HCT116 (cell line): ENCODE measurements at regions not wholly inside any gene's neighbourhood (a gene's known extent, or its start where the extent isn't known, plus 50 kb on each side); places are given as distances from the start of the nearest gene placed in this dataset.

Experiments
- ATAC-seq: fragments of 200-7000 bp; cut with Tn5 transposase; 2 replicates; pipeline ENCODE4 v1.9.1; 2020; ENCODE audit warnings: mild to moderate bottlenecking, moderate library complexity
- BruUV-seq: library from RNA; stranded (reverse); fragments of 400-500 nt; replicated peaks from 2 replicates; lab custom pipeline; 2021; lab: Mats Ljungman, UMichigan
- CTCF ChIA-PET: fragments of 300-600 bp; sonication (Branson Sonifier 250); formaldehyde crosslinking; loops from one replicate; lab custom pipeline; 2021; ENCODE audit warnings: antibody characterized with exemption; lab: Charles Lee
- POLR2A ChIA-PET: fragments of 300-600, 350-600 bp; sonication (Branson Sonifier 250); formaldehyde crosslinking; loops from one replicate; lab custom pipeline; 2021; ENCODE audit warnings: antibody characterized with exemption; lab: Charles Lee
- RAD21 ChIA-PET, 2 experiments: fragments of 300-600 bp; sonication (Branson Sonifier 250); formaldehyde crosslinking; loops; one replicate each; lab custom pipeline; 2023; ENCODE audit warnings: low total read pairs in 2 of 2; ENCODE audit not compliant: uncharacterized antibody in 2 of 2, unreplicated experiment in 2 of 2, low non-redundant PET in 1 of 2; lab: Charles Lee
- DNase-seq: peaks from one replicate; pipeline ENCODE4 v3.0.0-alpha.2; 2010; ENCODE audit warnings: low read depth, low spot score
- H2AFZ ChIP-seq: fragments of 200-600 bp; shearing (Covaris generic), sonication (generic); 2 replicates; pipeline ENCODE4 v1.6.1; 2017; ENCODE audit warnings: low read depth, mixed run types, mixed read lengths, antibody characterized with exemption, low read length; ENCODE audit not compliant: poor library complexity, severe bottlenecking
- H3K27ac ChIP-seq: 2 replicates; pipeline ENCODE4 v1.5.1; 2012; ENCODE audit warnings: low read depth, low read length
- H3K27me3 ChIP-seq: fragments of 200-600 bp; sonication (generic); 2 replicates; pipeline ENCODE4 v1.6.1; 2016; ENCODE audit warnings: mixed run types, low read length, mixed read lengths; ENCODE audit not compliant: insufficient read depth
- H3K36me3 ChIP-seq, 2 experiments: fragments of 200-500 bp in 1 of 2; fragments of 200-600 bp in 1 of 2; sonication (Bioruptor generic) in 1 of 2; sonication (generic) in 1 of 2; 2 replicates each; pipeline versions ENCODE4 v1.5.1 to v1.6.1; 2014 to 2016; ENCODE audit warnings: low read length in 2 of 2, inconsistent platforms in 1 of 2, mixed read lengths in 1 of 2, mixed run types in 1 of 2; ENCODE audit not compliant: insufficient read depth in 2 of 2, control insufficient read depth in 1 of 2
- H3K4me1 ChIP-seq, 2 experiments: fragments of 200-600 bp in 1 of 2; sonication (generic) in 1 of 2; 2 replicates each; pipeline versions ENCODE4 v1.5.1 to v1.6.1; 2012 to 2017; ENCODE audit warnings: low read length in 2 of 2, inconsistent platforms in 1 of 2, mild to moderate bottlenecking in 1 of 2, mixed read lengths in 1 of 2, mixed run types in 1 of 2, moderate library complexity in 1 of 2; ENCODE audit not compliant: insufficient read depth in 2 of 2, control insufficient read depth in 1 of 2
- H3K4me2 ChIP-seq: fragments of 200-600 bp; sonication (generic); 2 replicates; pipeline ENCODE4 v1.6.1; 2017; ENCODE audit warnings: mixed run types, low read length, mixed read lengths
- H3K4me3 ChIP-seq, 2 experiments: fragments of 200-600 bp in 1 of 2; sonication (generic) in 1 of 2; replicated peaks in 1 of 2; 2 replicates each; pipeline ENCODE4 v1.5.1; 2011 to 2016; ENCODE audit warnings: low read length in 2 of 2, control low read depth in 1 of 2, low read depth in 1 of 2, mild to moderate bottlenecking in 1 of 2, mixed read lengths in 1 of 2, mixed run types in 1 of 2
- H3K79me2 ChIP-seq: fragments of 200-600 bp; sonication (generic); 2 replicates; pipeline ENCODE4 v1.6.1; 2017; ENCODE audit warnings: mild to moderate bottlenecking, mixed run types, low read length, moderate library complexity, mixed read lengths; ENCODE audit not compliant: insufficient read depth
- H3K9ac ChIP-seq: fragments of 200-600 bp; sonication (generic); 2 replicates; pipeline ENCODE4 v1.6.1; 2016; ENCODE audit warnings: low read length, mixed read lengths
- H3K9me2 ChIP-seq: fragments of 200-600 bp; sonication (generic), shearing (Covaris generic); 2 replicates; pipeline ENCODE4 v1.6.1; 2017; ENCODE audit warnings: mixed run types, mild to moderate bottlenecking, moderate library complexity; ENCODE audit not compliant: insufficient read depth
- H3K9me3 ChIP-seq, 2 experiments: fragments of 200-500 bp in 1 of 2; fragments of 200-600 bp in 1 of 2; sonication (Bioruptor generic) in 1 of 2; sonication (generic) in 1 of 2; 2 replicates each; pipeline ENCODE4 v1.6.1; 2014 to 2017; ENCODE audit warnings: low read length in 2 of 2, mixed read lengths in 2 of 2, inconsistent platforms in 1 of 2, low read depth in 1 of 2, mild to moderate bottlenecking in 1 of 2, mixed run types in 1 of 2, moderate library complexity in 1 of 2; ENCODE audit not compliant: control insufficient read depth in 1 of 2, insufficient read depth in 1 of 2
- H4K20me1 ChIP-seq: fragments of 200-600 bp; sonication (generic), shearing (Covaris generic); 2 replicates; pipeline ENCODE4 v1.6.1; 2017; ENCODE audit warnings: mixed run types, mild to moderate bottlenecking, moderate library complexity; ENCODE audit not compliant: insufficient read depth
- CBX3 ChIP-seq: IDR thresholded peaks from 2 replicates; pipeline ENCODE4 v1.6.1; 2012; ENCODE audit warnings: low read depth
- CEBPB ChIP-seq: IDR thresholded peaks from 2 replicates; pipeline ENCODE4 v1.6.1; 2012; ENCODE audit warnings: low read depth
- EZH2 ChIP-seq: fragments of 200-600 bp; sonication (generic); IDR thresholded peaks from 2 replicates; pipeline ENCODE4 v1.6.1; 2017; ENCODE audit warnings: antibody characterized with exemption, mixed run types
- FOSL1 ChIP-seq: IDR thresholded peaks from 2 replicates; pipeline ENCODE4 v1.6.1; 2012; ENCODE audit warnings: low read depth
- POLR2A ChIP-seq: IDR thresholded peaks from 2 replicates; pipeline ENCODE4 v1.7.0; 2011; ENCODE audit warnings: borderline replicate concordance; ENCODE audit not compliant: insufficient read depth, insufficient read length; ENCODE audit errors: extremely low read depth
- POLR2AphosphoS5 ChIP-seq: IDR thresholded peaks from 2 replicates; pipeline ENCODE4 v1.6.1; 2011; ENCODE audit warnings: mild to moderate bottlenecking, low read depth, low read length, moderate library complexity
- RAD21 ChIP-seq: IDR thresholded peaks from 2 replicates; pipeline ENCODE4 v1.6.1; 2012; ENCODE audit warnings: low read depth, mild to moderate bottlenecking
- SIN3A ChIP-seq: IDR thresholded peaks from 2 replicates; pipeline ENCODE4 v1.6.1; 2012; ENCODE audit warnings: low read depth
- ZFX ChIP-seq: fragments of 450-650 bp; IDR thresholded peaks from 2 replicates; pipeline ENCODE4 v1.6.1; 2017
- intact Hi-C: fragments of 100-400 bp; cut with micrococcal nuclease; formaldehyde crosslinking; loops from 2 replicates; pipeline ENCODE4 v1.10.0; 2022
- TF ChIP-seq, protein P1 (sequence below): IDR thresholded peaks from 2 replicates; pipeline ENCODE4 v1.6.1; 2012; ENCODE audit warnings: low read depth
- TF ChIP-seq, protein P2 (sequence below), 3 experiments: fragments of 200-600 bp in 1 of 3; sonication (generic) in 1 of 3; IDR thresholded peaks in 2 of 3; conservative IDR thresholded peaks in 1 of 3; 2 replicates each; pipeline ENCODE4 v1.5.1; 2012 to 2017; ENCODE audit warnings: low read depth in 2 of 3, low read length in 2 of 3, antibody characterized with exemption in 1 of 3, borderline replicate concordance in 1 of 3, control low read depth in 1 of 3, mild to moderate bottlenecking in 1 of 3, mixed read lengths in 1 of 3, mixed run types in 1 of 3, moderate library complexity in 1 of 3; ENCODE audit not compliant: insufficient read depth in 1 of 3
- TF ChIP-seq, protein P3 (sequence below): IDR thresholded peaks from 2 replicates; pipeline ENCODE4 v1.6.1; 2011; ENCODE audit warnings: mild to moderate bottlenecking, low read length, moderate library complexity; ENCODE audit not compliant: insufficient replicate concordance; ENCODE audit errors: extremely low read depth

DNA sequence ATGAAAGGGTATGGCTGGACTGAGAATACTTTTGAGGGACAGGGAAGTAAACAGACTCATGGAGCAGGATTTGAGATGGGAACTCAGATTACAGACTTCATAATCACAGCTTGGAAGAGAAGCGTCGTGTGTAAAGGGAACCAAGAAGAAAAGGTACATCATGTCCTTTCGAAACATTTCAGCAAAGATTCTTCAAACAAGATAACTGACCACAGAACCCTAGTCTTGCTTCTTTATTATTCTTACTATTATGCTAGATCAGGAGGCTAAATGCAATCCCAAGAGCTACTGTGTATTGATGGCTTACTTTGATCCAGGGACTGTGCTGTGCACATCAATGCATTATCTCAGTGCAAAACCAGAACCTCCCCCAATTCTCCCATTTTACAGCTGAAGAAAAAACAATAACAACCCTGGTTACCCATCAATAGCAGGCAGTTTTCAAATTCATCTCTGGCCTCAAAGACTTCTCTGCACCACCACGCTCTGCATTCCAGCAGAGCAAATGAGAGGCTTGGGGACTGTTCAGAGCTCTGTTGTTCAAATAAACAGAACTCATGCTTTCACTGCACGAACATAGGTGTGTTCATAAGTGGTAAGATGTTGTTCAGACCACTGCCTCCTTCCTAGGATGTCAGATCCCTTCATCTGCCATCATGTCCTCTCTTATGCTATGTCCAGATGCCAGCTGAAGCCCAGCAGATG, 104.8 kb upstream of the NAV2 start:
- H3K9ac ChIP-seq, result no peak overlapping the region
- H3K4me3 ChIP-seq, result no peak overlapping the region
- H3K9me3 ChIP-seq, result no peaks in the 10 kb centered on the region; a peak in 1 of 4 replicates
- H3K4me2 ChIP-seq, result no peak overlapping the region
- intact Hi-C loops, result no loop called here
- no peaks in the 10 kb centered on the region for H3K79me2 ChIP-seq
- RAD21 ChIA-PET, result no interaction called here
- no peak overlapping the region for H3K27ac ChIP-seq
- DNase-seq, result no peak
- POLR2A ChIA-PET, result no interaction called here
- no TSS peak for BruUV-seq
- TF ChIP-seq FOSL1 (no peak), POLR2A (no peak), RAD21 (no peak), CBX3 (no peak), CEBPB (no peak), ZFX (no peak), SIN3A (no peak), POLR2AphosphoS5 (no peak), EZH2 (no peak)
- TF ChIP-seq, protein P1, sequence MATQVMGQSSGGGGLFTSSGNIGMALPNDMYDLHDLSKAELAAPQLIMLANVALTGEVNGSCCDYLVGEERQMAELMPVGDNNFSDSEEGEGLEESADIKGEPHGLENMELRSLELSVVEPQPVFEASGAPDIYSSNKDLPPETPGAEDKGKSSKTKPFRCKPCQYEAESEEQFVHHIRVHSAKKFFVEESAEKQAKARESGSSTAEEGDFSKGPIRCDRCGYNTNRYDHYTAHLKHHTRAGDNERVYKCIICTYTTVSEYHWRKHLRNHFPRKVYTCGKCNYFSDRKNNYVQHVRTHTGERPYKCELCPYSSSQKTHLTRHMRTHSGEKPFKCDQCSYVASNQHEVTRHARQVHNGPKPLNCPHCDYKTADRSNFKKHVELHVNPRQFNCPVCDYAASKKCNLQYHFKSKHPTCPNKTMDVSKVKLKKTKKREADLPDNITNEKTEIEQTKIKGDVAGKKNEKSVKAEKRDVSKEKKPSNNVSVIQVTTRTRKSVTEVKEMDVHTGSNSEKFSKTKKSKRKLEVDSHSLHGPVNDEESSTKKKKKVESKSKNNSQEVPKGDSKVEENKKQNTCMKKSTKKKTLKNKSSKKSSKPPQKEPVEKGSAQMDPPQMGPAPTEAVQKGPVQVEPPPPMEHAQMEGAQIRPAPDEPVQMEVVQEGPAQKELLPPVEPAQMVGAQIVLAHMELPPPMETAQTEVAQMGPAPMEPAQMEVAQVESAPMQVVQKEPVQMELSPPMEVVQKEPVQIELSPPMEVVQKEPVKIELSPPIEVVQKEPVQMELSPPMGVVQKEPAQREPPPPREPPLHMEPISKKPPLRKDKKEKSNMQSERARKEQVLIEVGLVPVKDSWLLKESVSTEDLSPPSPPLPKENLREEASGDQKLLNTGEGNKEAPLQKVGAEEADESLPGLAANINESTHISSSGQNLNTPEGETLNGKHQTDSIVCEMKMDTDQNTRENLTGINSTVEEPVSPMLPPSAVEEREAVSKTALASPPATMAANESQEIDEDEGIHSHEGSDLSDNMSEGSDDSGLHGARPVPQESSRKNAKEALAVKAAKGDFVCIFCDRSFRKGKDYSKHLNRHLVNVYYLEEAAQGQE, result no peak
- TF ChIP-seq, protein P2, sequence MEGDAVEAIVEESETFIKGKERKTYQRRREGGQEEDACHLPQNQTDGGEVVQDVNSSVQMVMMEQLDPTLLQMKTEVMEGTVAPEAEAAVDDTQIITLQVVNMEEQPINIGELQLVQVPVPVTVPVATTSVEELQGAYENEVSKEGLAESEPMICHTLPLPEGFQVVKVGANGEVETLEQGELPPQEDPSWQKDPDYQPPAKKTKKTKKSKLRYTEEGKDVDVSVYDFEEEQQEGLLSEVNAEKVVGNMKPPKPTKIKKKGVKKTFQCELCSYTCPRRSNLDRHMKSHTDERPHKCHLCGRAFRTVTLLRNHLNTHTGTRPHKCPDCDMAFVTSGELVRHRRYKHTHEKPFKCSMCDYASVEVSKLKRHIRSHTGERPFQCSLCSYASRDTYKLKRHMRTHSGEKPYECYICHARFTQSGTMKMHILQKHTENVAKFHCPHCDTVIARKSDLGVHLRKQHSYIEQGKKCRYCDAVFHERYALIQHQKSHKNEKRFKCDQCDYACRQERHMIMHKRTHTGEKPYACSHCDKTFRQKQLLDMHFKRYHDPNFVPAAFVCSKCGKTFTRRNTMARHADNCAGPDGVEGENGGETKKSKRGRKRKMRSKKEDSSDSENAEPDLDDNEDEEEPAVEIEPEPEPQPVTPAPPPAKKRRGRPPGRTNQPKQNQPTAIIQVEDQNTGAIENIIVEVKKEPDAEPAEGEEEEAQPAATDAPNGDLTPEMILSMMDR (IDR thresholded peaks at IDR 0.05 in 2 of 3, conservative IDR thresholded peaks at IDR 0.05 in 1 of 3; ENCODE audit: borderline replicate concordance in 1 of 3, insufficient read depth in 1 of 3, low read depth in 2 of 3, low read length in 2 of 3), result no peak
- TF ChIP-seq, protein P3, sequence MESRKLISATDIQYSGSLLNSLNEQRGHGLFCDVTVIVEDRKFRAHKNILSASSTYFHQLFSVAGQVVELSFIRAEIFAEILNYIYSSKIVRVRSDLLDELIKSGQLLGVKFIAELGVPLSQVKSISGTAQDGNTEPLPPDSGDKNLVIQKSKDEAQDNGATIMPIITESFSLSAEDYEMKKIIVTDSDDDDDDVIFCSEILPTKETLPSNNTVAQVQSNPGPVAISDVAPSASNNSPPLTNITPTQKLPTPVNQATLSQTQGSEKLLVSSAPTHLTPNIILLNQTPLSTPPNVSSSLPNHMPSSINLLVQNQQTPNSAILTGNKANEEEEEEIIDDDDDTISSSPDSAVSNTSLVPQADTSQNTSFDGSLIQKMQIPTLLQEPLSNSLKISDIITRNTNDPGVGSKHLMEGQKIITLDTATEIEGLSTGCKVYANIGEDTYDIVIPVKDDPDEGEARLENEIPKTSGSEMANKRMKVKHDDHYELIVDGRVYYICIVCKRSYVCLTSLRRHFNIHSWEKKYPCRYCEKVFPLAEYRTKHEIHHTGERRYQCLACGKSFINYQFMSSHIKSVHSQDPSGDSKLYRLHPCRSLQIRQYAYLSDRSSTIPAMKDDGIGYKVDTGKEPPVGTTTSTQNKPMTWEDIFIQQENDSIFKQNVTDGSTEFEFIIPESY, result no peak
- TF ChIP-seq, all 23 proteins: peak for 0
- H4K20me1 ChIP-seq, result no peaks in the 10 kb centered on the region
- no peak overlapping the region for H2AFZ ChIP-seq
- H3K27me3 ChIP-seq, result peaks cover 26% of the 10 kb centered on the region
- no peaks in the 10 kb centered on the region for H3K36me3 ChIP-seq
- ATAC-seq, result no peak
- CTCF ChIA-PET, result no interaction called here
- no peaks in the 10 kb centered on the region for H3K9me2 ChIP-seq
- H3K4me1 ChIP-seq, result no peaks in the 10 kb centered on the region
